ENCODE measurements at regions not wholly inside any gene's neighbourhood (a gene's known extent, or its start where the extent isn't known, plus 50 kb on each side); places are given as distances from the start of the nearest gene placed in this dataset.

GRCh38 chr15:92812271-92812670, 87.9 kb upstream of the CHD2 start (continued):
- TF ChIP-seq, protein P1, sequence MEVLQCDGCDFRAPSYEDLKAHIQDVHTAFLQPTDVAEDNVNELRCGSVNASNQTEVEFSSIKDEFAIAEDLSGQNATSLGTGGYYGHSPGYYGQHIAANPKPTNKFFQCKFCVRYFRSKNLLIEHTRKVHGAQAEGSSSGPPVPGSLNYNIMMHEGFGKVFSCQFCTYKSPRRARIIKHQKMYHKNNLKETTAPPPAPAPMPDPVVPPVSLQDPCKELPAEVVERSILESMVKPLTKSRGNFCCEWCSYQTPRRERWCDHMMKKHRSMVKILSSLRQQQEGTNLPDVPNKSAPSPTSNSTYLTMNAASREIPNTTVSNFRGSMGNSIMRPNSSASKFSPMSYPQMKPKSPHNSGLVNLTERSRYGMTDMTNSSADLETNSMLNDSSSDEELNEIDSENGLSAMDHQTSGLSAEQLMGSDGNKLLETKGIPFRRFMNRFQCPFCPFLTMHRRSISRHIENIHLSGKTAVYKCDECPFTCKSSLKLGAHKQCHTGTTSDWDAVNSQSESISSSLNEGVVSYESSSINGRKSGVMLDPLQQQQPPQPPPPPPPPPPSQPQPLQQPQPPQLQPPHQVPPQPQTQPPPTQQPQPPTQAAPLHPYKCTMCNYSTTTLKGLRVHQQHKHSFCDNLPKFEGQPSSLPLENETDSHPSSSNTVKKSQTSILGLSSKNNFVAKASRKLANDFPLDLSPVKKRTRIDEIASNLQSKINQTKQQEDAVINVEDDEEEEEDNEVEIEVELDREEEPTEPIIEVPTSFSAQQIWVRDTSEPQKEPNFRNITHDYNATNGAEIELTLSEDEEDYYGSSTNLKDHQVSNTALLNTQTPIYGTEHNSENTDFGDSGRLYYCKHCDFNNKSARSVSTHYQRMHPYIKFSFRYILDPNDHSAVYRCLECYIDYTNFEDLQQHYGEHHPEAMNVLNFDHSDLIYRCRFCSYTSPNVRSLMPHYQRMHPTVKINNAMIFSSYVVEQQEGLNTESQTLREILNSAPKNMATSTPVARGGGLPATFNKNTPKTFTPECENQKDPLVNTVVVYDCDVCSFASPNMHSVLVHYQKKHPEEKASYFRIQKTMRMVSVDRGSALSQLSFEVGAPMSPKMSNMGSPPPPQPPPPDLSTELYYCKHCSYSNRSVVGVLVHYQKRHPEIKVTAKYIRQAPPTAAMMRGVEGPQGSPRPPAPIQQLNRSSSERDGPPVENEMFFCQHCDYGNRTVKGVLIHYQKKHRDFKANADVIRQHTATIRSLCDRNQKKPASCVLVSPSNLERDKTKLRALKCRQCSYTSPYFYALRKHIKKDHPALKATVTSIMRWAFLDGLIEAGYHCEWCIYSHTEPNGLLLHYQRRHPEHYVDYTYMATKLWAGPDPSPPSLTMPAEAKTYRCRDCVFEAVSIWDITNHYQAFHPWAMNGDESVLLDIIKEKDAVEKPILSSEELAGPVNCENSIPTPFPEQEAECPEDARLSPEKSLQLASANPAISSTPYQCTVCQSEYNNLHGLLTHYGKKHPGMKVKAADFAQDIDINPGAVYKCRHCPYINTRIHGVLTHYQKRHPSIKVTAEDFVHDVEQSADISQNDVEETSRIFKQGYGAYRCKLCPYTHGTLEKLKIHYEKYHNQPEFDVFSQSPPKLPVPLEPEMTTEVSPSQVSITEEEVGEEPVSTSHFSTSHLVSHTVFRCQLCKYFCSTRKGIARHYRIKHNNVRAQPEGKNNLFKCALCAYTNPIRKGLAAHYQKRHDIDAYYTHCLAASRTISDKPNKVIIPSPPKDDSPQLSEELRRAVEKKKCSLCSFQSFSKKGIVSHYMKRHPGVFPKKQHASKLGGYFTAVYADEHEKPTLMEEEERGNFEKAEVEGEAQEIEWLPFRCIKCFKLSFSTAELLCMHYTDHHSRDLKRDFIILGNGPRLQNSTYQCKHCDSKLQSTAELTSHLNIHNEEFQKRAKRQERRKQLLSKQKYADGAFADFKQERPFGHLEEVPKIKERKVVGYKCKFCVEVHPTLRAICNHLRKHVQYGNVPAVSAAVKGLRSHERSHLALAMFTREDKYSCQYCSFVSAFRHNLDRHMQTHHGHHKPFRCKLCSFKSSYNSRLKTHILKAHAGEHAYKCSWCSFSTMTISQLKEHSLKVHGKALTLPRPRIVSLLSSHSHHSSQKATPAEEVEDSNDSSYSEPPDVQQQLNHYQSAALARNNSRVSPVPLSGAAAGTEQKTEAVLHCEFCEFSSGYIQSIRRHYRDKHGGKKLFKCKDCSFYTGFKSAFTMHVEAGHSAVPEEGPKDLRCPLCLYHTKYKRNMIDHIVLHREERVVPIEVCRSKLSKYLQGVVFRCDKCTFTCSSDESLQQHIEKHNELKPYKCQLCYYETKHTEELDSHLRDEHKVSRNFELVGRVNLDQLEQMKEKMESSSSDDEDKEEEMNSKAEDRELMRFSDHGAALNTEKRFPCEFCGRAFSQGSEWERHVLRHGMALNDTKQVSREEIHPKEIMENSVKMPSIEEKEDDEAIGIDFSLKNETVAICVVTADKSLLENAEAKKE (CRISPR knock-in tag; IDR thresholded peaks at IDR 0.05), result no peak
- TF ChIP-seq ZNF114 (CRISPR knock-in tag; IDR thresholded peaks at IDR 0.05) (no peak), POLR2AphosphoS5 (IDR thresholded peaks at IDR 0.05; ENCODE audit: low read depth) (no peak)

DNA sequence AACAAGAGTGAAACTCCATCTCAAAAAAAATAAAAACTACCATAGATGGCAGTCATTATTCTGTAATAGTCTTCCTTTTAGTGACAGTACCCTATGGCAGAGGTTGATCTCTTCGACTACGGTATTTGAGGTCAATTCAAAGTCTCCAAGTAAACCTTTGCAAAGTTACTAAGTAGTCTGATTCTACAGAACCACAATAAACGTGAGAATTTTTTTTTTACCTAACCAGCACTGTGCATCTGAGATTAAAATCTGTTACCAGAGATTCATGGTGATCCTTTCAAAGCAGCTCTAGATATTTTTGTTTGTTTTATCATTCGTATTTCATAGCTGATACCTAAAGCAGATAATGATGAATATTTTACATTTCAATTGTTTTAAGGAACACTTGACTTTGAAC, 86.6 kb upstream of the CHD2 start:
- H3K36me3 Mint-ChIP-seq (ENCODE audit: low read depth), result no peaks in the 10 kb centered on the region
- Histone ChIP-seq H3K9me2 (ENCODE audit: insufficient read depth) (no peaks in the 10 kb centered on the region), H2AFZ (no peak overlapping the region), H3K4me1 (ENCODE audit: insufficient read depth) (peaks cover 34% of the 10 kb centered on the region), H3K4me3 (no peak overlapping the region), H3F3A (replicated peaks; ENCODE audit: low read depth) (no peaks in the 10 kb centered on the region), H3K27ac (ENCODE audit: low read depth) (no peak overlapping the region), H4K20me1 (replicated peaks; ENCODE audit: insufficient read depth) (no peaks in the 10 kb centered on the region), H3K79me2 (replicated peaks; ENCODE audit: insufficient read depth) (no peaks in the 10 kb centered on the region), H3K36me3 (ENCODE audit: insufficient read depth) (no peaks in the 10 kb centered on the region), H3K27me3 (ENCODE audit: insufficient read depth) (no peaks in the 10 kb centered on the region), H3K4me2 (no peak overlapping the region)
- no peaks in the 10 kb centered on the region for H3K9me3 Mint-ChIP-seq
- ATAC-seq (no peak), DNase-seq (ENCODE audit: low spot score) (no peak)
- H3K4me1 Mint-ChIP-seq, result peaks cover 38% of the 10 kb centered on the region
- H3K27me3 Mint-ChIP-seq (ENCODE audit: insufficient read depth, low read depth, poor library complexity), result peaks cover 15% of the 10 kb centered on the region
- H3K27ac Mint-ChIP-seq, result no peak overlapping the region
- no peak overlapping the region for H3K4me3 Mint-ChIP-seq
- no peak for TF ChIP-seq ZNF331 (CRISPR knock-in tag; IDR thresholded peaks at IDR 0.05; ENCODE audit: low read depth)
- TF ChIP-seq ZNF114 (CRISPR knock-in tag; IDR thresholded peaks at IDR 0.05), result no peak
- TF ChIP-seq JUNB (IDR thresholded peaks at IDR 0.05; ENCODE audit: unreplicated experiment), result no peak
- no peak for TF ChIP-seq STAT1 (IDR thresholded peaks at IDR 0.05; ENCODE audit: unreplicated experiment)
- TF ChIP-seq CREB1 (CRISPR knock-in tag; IDR thresholded peaks at IDR 0.05; ENCODE audit: low read depth), result no peak
- TF ChIP-seq, protein P1 (CRISPR knock-in tag; IDR thresholded peaks at IDR 0.05), result no peak

All from GM23338 (cell line).